ENCODE measurements at regions not wholly inside any gene's neighbourhood (a gene's known extent, or its start where the extent isn't known, plus 50 kb on each side); places are given as distances from the start of the nearest gene placed in this dataset.

DNA sequence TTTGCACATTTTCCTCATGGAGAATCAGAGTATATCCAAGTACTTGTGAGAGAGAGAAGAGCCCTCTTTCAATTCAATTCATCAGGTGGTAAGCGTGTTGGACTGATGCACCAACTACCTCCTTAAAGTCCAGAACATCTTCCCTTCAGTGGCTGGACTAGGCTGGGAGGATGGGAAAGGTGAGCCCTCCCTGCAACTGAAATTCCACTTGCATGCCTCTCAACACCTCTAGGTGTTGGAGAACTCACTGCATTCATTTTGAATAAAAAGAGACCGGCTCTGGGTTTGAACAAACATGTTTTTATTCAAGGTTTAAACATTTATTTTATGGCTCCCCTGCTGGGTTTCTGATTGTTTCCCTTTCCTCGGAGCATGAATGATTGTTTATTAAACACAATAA, 573.5 kb downstream of the CCSER2 start:
- no peaks in the 10 kb centered on the region for H3K9me3 ChIP-seq (ENCODE audit: control insufficient read depth, insufficient read depth, low read depth, low read length)
- TF ChIP-seq, protein P1, sequence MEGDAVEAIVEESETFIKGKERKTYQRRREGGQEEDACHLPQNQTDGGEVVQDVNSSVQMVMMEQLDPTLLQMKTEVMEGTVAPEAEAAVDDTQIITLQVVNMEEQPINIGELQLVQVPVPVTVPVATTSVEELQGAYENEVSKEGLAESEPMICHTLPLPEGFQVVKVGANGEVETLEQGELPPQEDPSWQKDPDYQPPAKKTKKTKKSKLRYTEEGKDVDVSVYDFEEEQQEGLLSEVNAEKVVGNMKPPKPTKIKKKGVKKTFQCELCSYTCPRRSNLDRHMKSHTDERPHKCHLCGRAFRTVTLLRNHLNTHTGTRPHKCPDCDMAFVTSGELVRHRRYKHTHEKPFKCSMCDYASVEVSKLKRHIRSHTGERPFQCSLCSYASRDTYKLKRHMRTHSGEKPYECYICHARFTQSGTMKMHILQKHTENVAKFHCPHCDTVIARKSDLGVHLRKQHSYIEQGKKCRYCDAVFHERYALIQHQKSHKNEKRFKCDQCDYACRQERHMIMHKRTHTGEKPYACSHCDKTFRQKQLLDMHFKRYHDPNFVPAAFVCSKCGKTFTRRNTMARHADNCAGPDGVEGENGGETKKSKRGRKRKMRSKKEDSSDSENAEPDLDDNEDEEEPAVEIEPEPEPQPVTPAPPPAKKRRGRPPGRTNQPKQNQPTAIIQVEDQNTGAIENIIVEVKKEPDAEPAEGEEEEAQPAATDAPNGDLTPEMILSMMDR (conservative IDR thresholded peaks at IDR 0.05 in 1 of 2, IDR thresholded peaks at IDR 0.05 in 1 of 2; ENCODE audit: low read depth in 1 of 2, low read length in 2 of 2): no peak
- TF ChIP-seq EZH2 (IDR thresholded peaks at IDR 0.05; ENCODE audit: low read length, missing control alignments): no peak
- H3K36me3 ChIP-seq (ENCODE audit: control insufficient read depth, insufficient read depth, low read length): no peaks in the 10 kb centered on the region

DNA sequence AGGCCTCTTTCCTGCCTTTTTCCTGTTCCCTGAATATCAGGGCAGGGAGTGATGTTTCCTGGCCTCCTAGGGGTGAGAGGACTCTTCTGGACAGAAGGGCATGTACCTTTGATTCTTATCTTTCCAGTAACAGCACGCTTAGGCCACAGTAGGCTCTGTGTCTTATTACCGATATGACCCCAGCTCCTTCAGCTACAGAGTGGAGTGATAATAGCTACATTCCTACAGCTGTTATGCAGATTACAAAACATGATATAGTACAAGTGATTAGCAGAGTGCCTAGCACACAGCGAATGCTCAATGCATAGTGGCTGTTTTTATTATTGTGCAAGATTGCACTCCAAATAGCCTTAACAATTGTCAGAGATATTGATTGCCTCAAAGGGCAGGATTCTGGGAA, 574.2 kb downstream of the CCSER2 start:
- Histone ChIP-seq H3K9me3 (ENCODE audit: control insufficient read depth, insufficient read depth, low read depth, low read length) (no peaks in the 10 kb centered on the region), H3K9ac (ENCODE audit: insufficient read depth, low read length) (no peak overlapping the region), H3K79me2 (ENCODE audit: control insufficient read depth, insufficient read depth, low read length) (no peaks in the 10 kb centered on the region), H3K4me1 (ENCODE audit: control insufficient read depth, extremely low read depth, insufficient read depth, low read length) (no peaks in the 10 kb centered on the region), H3K4me2 (ENCODE audit: extremely low read depth, insufficient read depth, low read length) (no peak overlapping the region), H2AFZ (ENCODE audit: low read length) (no peak overlapping the region), H3K27me3 (ENCODE audit: control insufficient read depth, insufficient read depth, low read length) (no peaks in the 10 kb centered on the region), H3K36me3 (ENCODE audit: control insufficient read depth, insufficient read depth, low read length) (no peaks in the 10 kb centered on the region), H3K4me3 (replicated peaks in 1 of 4; ENCODE audit: control extremely low read depth in 1 of 4, insufficient read depth in 1 of 4, low read depth in 3 of 4, low read length in 4 of 4) (no peak overlapping the region), H3K27ac (ENCODE audit: insufficient read depth, low read length) (no peak overlapping the region), H4K20me1 (ENCODE audit: control insufficient read depth, extremely low read depth, insufficient read depth, low read length) (no peaks in the 10 kb centered on the region)
- TF ChIP-seq EZH2 (IDR thresholded peaks at IDR 0.05; ENCODE audit: low read length, missing control alignments): no peak
- TF ChIP-seq, protein P1 (conservative IDR thresholded peaks at IDR 0.05 in 1 of 2, IDR thresholded peaks at IDR 0.05 in 1 of 2; ENCODE audit: low read depth in 1 of 2, low read length in 2 of 2): no peak
- no peak for DNase-seq (ENCODE audit: low read depth in 2 of 2)

More for the DNA sequence above, 573.5 kb downstream of the CCSER2 start:
- H3K4me2 ChIP-seq (ENCODE audit: extremely low read depth, insufficient read depth, low read length): no peak overlapping the region
- no peak overlapping the region for H3K27ac ChIP-seq (ENCODE audit: insufficient read depth, low read length)
- H3K79me2 ChIP-seq (ENCODE audit: control insufficient read depth, insufficient read depth, low read length): no peaks in the 10 kb centered on the region
- no peak overlapping the region for H3K4me3 ChIP-seq (replicated peaks in 1 of 4; ENCODE audit: control extremely low read depth in 1 of 4, insufficient read depth in 1 of 4, low read depth in 3 of 4, low read length in 4 of 4)
- no peaks in the 10 kb centered on the region for H4K20me1 ChIP-seq (ENCODE audit: control insufficient read depth, extremely low read depth, insufficient read depth, low read length)
- no peak overlapping the region for H3K9ac ChIP-seq (ENCODE audit: insufficient read depth, low read length)
- H3K27me3 ChIP-seq (ENCODE audit: control insufficient read depth, insufficient read depth, low read length): no peaks in the 10 kb centered on the region
- DNase-seq (ENCODE audit: low read depth in 2 of 2): no peak
- H2AFZ ChIP-seq (ENCODE audit: low read length): no peak overlapping the region
- H3K4me1 ChIP-seq (ENCODE audit: control insufficient read depth, extremely low read depth, insufficient read depth, low read length): no peaks in the 10 kb centered on the region

DNA sequence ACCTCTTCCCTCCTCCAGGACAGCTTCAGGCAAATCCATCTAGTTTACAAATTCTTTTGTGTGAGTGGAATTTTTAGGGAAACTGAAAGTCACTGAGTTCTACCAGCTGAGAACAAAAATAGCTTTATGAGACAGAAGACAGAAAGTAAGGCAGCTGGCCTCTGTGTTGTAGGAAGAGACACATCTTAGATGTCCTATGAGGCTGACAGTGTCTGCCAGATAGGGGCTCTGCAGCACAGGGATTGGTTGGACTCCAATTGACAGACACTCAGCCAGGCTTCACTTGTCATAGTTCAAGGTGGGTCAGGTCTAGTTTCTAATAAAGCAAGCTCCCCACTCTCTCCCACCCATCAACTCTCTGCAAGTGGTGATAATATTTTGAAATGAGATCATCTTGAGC, 574.9 kb downstream of the CCSER2 start:
- H3K4me2 ChIP-seq (ENCODE audit: extremely low read depth, insufficient read depth, low read length): no peak overlapping the region
- no peaks in the 10 kb centered on the region for H3K9me3 ChIP-seq (ENCODE audit: control insufficient read depth, insufficient read depth, low read depth, low read length)
- no peak overlapping the region for H2AFZ ChIP-seq (ENCODE audit: low read length)
- no peak for DNase-seq (ENCODE audit: low read depth in 2 of 2)
- H3K9ac ChIP-seq (ENCODE audit: insufficient read depth, low read length): no peak overlapping the region
- no peaks in the 10 kb centered on the region for H3K27me3 ChIP-seq (ENCODE audit: control insufficient read depth, insufficient read depth, low read length)
- H3K4me1 ChIP-seq (ENCODE audit: control insufficient read depth, extremely low read depth, insufficient read depth, low read length): no peaks in the 10 kb centered on the region
- H3K79me2 ChIP-seq (ENCODE audit: control insufficient read depth, insufficient read depth, low read length): no peaks in the 10 kb centered on the region
- no peaks in the 10 kb centered on the region for H3K36me3 ChIP-seq (ENCODE audit: control insufficient read depth, insufficient read depth, low read length)
- no peak overlapping the region for H3K27ac ChIP-seq (ENCODE audit: insufficient read depth, low read length)
- no peaks in the 10 kb centered on the region for H4K20me1 ChIP-seq (ENCODE audit: control insufficient read depth, extremely low read depth, insufficient read depth, low read length)
- H3K4me3 ChIP-seq (replicated peaks in 1 of 4; ENCODE audit: control extremely low read depth in 1 of 4, insufficient read depth in 1 of 4, low read depth in 3 of 4, low read length in 4 of 4): no peak overlapping the region
- no peak for TF ChIP-seq EZH2 (IDR thresholded peaks at IDR 0.05; ENCODE audit: low read length, missing control alignments)
- TF ChIP-seq, protein P1 (conservative IDR thresholded peaks at IDR 0.05 in 1 of 2, IDR thresholded peaks at IDR 0.05 in 1 of 2; ENCODE audit: low read depth in 1 of 2, low read length in 2 of 2): no peak

Measured in fibroblast of lung (primary cell).